HS-5 (cell line): ENCODE measurements at regions not wholly inside any gene's neighbourhood (a gene's known extent, or its start where the extent isn't known, plus 50 kb on each side); places are given as distances from the start of the nearest gene placed in this dataset.

Source experiments
- DNase-seq: peaks from one replicate; pipeline ENCODE4 v3.0.0-alpha.2; 2012; ENCODE audit warnings: low read depth

DNA sequence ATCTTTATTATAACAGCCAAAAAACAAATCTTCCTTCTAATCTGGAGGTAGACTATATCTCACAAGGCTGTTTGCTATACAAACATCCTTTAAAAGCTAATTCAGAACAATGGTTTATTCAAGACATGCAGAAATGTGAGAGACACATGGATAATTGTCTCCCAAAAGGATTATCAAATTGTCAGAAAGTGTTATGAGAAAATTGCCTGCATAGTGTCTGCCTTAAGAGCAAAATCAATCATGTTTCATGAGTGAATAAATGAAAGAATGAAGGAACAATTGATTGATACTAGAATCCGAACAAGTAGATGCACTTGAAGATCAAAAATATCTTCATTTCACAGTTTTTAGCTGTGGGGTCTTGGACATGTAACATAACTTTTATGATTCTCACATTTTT, 621.7 kb upstream of the BOD1L1 start:
- DNase-seq, result no peak

DNA sequence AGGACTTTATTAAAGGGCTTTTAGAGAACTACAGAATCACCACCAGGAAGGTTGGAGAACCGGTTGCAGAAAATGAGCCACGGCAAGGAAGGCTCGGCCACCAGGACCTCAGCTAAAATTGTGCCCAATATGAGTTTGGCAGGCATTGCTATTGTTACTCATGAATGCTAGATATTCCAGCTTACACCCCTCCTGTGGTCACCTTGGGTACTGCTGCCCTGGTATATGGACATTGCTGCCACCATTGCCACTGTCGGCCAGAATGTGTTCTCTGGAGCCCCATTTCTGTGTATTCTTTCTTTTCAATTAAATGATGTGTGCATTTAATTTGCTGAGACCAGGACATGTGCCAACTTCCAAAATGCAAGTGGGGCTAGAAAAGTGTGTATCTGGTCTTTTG, 626.7 kb upstream of the BOD1L1 start:
- DNase-seq, result no peak

DNA sequence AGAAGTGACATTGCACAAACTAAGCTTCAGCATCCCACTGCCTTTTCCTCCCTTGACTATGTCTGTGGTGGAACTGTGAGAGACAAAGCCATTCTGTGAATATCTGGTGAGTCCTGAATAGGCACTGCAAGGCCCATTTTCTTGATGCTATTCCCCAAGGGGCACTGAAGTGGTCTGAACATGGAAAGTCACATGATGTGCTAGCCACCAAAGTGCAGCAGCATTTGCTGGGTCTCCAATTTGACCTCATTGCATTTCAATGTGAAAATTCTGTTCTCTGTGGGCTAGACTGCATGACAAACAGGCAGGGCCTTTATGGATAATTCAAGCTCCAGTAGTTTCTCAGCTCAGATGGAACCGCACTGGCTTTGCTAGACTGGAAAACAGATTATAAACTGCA, 627.4 kb upstream of the BOD1L1 start:
- no peak for DNase-seq

DNA sequence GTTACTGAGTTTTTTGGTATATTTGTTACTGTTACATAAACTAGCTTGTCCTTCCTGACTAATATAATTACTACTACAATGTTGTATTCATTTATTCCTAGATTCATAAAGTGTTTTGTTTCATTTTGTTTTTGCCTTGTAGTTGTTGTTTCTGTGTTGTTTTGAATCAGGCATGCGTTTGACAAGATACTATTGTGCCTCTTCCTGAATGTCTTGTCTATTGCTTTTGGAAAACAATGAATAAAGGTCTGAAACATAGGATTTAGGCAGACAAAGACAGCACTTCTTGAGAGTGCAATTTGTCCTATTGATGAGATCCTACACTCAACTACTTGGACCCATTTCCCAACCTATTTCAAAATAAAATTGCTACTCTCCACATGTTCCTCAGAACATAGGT, 630.4 kb upstream of the BOD1L1 start:
- DNase-seq, result no peak

DNA sequence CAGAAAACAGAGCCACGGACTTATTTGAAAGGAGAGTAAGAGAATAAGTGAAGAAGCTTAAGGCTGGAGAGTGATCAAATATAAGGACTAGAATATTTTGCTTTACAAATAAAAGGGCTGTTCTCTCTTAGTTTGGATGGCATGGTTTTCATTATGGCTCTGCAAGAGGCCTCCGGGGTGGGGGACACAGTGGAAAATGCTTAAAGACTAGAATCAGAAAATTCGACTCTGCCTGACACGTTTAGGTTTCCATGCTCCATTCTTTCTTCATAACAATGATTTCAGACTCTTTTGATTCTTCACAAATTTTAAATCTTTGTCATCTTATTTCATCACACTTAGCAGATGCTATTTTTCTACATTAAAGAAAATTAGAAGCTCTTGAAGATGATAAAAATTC, 632.4 kb upstream of the BOD1L1 start:
- DNase-seq, result no peak

DNA sequence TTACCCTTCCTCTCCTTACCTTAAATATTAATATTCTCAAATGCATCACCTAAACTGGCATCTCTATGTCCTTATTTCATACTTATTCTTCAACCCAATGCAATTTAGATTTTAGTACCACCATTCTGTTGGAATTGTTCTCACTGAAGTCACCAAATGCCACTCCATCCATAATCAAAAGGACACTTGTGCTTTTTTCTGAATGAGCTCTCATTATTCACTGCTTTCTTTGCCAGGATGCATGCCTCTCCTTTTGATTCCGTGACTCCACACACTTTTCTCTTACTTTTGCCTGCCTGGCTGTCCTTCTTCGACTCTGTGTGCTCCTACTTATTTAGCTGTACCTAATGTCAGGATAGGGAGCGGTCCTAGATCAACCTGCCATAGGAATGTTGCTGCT, 633.1 kb upstream of the BOD1L1 start:
- DNase-seq, result no peak

DNA sequence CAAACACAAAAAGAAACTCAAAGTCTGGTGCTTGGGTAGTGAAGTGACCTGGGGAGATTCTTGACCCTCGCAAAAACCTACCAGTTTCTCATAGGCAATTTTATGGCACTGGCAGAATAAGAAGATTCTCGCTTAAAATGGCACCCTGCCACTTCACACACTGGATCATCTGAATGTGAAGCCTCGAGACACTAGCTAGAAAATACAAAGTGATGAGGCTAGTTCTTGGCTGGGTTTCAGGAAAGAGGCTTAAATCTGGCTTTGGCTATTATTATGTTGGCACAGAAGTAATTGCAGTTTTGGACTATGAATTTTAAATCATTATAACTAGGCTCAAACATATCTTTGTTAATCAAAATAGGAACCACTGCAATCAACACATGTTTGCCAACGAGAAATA, 634.7 kb upstream of the BOD1L1 start:
- no peak for DNase-seq

DNA sequence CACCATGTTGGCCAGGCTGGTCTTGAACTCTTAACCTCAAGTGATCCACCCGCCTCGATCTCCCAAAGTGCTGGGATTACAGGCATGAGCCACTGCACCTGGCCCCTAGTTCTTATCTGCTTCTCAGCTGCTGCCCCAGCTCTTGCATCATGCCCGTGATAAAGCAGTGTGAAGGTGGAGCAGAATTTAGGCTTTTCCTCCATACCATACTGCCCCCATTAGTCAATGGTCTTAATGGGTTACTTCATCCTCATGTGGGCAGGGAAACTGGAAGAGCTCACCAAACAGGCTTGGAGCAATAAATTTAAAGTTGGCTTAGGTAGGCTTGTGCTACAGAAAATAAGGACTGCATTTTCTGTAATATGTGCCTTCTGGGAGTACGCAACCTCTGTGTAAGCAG, 636.9 kb upstream of the BOD1L1 start:
- no peak for DNase-seq

DNA sequence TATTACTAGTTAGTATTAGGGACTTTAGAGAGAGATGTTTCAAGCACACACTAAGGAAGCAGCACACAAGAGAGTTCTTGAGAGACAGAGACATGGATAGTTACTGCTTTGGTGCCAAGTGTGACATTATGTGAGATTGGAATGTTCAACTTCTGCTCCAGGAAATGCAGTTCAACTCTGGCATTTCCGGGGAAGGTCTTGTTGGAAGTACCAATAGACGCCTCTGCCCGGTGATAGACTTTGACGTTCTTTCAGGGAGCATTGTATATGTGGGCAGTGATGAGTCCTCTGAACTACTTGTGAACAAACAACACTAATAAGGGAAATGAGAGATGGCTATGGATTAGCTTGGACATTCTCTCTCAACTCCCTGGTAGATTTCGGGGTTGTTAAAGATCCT, 638.1 kb upstream of the BOD1L1 start:
- DNase-seq, result no peak

DNA sequence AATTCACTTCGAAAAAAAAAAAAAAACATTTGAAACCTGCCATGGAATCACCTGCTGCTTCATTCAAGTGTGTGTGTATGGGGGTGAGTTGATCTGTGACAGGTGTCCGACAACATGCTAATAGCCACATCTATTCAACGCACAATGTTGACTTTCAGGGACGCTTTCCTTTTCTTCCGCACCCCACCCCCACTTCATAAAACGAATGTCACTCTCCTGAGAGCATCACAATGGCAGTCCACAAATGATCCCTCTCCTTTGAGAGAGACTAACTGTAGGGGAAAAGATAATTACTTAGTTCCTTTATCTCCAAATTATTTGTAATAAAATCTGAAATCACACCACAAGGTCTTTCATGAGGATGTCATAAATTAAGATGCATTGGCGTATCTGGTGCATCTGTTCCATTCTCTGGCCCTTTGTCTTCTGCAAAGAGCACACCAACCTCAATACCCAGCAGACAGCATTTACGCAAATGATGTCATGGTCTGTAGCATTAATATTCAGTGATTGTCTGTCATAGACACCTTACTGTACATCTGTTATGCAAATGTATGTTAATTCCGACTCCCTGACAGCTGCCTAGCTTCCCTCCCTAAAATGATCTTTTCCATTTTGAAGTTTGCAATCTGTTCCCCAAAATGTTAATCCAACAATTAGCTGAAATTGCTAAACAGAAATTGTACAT, 640.0 kb upstream of the BOD1L1 start:
- DNase-seq, result no peak

DNA sequence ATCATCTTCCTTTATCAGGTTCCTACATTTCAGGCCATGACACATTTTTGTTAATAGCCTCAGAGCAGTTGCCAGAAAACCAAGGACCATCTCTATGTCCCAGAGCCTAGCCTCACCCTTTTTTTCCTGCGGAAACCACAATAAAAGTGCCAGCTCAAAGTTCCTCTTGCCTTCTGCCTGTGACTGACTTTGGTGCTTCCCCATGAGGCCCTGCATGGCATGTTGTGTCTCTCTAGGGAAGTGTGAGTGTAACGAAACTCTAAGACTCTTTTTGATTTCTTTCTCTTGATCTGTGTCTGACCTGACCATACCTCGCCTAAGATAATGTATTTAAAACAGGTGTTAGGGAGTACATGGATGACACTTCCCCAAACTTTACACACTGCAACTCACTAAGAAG, 642.3 kb upstream of the BOD1L1 start:
- DNase-seq, result no peak

DNA sequence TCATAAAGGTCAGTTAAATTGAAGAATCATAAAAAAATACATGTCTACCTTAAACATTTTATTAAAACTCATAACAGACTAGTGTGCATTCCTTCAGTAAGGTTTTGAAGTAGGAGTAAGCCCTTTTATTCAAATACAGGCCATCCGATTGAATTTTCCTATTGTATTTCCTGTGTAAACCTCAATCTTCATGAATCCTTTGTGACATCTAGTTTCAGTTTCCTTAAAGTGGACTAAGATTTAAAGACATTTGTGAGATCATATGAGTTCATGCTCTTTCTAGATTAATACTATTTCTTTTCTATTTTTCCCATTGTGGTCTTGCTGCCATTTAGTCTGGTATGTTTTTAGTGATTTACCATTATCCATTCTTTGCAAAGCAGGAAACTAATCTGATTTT, 644.7 kb upstream of the BOD1L1 start:
- DNase-seq, result no peak

DNA sequence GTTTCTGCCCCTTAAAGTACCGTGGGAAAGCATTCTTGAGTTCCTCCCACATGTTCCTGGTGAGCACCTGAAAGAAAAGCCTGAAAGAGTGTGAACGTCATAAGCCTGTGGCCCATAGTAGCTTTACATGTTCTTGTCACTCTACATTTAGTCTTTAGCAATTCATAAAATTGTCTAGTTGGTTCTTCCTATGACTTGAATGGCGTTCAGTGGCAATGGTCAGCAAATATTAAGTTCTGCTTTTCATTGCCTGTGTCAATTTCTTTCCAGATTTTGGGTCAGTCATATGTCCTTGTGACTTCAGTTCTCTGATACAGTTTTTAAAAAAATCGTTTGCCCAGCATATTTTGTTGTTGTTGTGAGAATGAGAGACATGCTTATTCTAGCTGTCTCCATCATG, 650.0 kb upstream of the BOD1L1 start:
- no peak for DNase-seq

DNA sequence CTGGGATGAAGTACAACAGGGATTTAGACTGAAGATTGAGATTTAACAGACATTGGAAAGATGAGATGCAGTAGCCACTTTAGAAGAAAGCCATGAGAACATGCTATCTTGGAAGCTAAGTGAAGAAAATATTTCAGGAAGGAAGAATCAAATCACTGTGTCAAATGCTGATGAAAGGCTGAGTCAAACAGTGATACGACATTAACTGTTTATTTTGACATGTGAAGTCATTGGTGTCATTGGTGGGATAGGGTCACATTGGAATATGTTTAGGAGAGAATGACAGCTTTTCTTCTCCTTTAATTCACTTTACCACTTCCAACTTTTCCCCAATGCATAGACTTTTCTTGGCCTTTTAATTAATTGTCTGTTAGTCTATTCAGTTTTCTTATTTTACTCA, 653.0 kb upstream of the BOD1L1 start:
- no peak for DNase-seq

DNA sequence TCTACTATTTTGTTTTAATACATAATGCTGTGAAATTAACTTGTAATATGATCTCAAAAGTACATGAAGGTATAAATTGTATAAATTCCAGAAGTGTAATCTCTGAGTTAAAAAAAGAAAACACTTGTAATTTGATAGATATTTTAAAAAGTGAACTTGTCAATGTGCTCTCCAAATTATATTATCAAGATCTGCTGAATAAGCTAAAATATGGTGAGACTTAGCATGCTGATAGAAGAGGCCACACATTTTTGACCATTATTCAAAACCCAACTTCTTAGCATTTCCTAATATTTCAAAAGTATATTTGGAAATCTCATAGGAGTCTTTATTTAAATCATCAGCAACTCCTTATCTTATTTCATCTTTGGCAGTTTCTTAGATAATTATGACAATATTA, 657.1 kb upstream of the BOD1L1 start:
- no peak for DNase-seq

DNA sequence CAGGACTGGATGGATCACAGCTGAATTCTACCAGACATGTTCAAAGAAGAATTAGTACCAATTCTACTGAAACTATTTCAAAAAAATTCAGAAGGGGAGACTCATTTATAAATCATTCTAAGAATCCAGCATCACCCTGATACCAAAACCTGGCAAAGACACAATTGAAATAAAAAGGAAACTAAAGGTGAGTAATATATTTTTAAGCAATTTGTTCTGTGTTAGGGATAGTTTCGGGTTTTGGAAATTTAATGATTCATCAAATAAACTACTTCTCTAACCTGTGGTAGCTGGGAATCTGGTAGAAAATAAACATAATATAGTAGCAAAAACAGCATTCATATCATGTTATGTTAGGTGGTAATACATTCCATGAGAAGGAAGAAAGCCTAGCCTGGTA, 662.2 kb upstream of the BOD1L1 start:
- peak; percentile 36 for DNase-seq

DNA sequence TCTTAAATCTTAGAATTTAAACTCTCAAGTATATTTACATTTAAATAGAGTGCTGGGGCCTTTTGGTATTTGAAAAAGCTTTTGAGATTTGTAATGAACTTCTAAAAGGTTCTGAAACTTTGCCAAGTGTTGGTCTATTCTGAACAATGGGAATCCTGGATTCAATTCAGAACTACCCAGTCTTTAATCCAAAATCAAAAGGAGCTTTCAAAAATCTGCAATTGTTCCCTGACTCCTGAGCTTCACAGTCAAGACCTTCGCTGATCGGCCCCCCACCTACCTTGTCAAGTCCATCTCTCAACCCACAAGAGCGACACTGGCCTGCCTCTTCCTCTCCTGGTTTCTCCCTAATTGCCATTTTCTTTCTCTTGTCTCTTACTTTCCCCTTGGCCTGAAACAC, 666.1 kb upstream of the BOD1L1 start:
- no peak for DNase-seq

DNA sequence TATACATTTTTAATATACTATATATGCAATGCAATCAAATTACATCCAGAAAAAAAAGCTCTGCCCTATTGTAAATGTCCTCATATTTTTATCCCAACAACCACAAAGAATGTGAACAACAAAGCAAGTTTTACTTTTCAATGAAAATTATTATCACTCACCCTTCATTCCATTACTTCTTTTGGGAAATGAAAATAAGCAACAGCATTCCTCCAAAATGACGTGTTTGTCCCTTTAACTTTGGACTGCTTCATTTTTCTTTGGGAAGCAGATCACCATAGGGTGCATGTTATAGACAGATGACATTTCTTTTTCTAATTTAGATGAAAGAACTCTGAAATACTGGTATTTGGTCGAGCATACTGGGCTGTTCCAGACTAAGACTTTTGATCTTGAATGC, 667.1 kb upstream of the BOD1L1 start:
- DNase-seq, result no peak

DNA sequence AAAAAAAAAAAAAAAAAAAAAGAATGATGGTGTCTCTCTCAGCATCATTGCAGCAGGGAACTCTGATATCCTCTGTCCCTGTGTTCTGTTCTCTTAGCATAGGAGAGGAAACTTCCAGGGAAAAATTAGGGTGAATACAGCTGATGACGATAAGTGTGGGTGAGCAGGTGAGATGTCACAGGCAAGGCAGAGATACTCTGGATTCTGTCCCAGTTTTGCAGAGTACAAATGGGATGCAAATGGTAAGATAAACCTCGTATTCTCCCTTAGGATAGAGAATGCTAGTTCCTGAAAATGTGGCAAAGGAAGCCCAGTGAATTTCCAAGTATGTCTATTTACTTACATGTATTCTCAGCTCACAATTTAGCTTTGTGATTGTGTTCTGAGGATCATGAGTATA, 671.6 kb upstream of the BOD1L1 start:
- no peak for DNase-seq

DNA sequence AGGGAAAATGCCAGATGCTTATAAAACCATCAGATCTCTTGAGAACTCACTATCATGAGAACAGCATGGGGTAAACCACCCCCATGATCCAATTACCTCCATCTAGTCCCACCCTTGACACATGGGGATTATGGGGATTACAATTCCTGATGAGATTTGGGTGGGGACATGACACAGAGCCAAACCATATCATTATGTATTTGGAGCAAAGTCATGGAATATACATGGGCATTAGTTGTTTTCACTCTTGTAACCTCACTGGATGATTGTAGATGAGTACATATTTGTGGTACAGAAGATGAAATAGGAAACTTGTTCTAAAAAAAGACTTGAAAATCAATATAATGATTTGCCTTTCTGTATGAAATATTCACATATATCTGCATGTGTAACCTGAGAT, 674.5 kb upstream of the BOD1L1 start:
- DNase-seq, result no peak

DNA sequence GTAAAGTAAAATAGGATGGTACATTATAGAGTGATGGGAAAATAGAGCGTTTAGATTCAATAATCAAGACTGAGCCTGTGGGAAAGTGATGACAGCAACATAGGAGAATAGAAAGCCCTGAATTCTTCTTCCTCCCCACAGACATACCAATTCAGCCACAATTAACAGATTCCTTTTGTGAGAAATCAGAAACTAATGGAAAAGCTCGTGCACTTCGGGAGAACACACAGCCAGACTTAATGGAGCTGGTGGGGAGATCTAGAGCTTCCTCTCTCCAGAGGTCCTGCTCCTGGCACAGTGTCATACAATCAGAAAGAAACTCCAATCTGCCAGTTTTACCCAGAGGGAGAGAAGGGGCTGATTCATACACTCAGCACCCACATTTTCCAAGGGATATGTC, 676.3 kb upstream of the BOD1L1 start:
- DNase-seq, result no peak

DNA sequence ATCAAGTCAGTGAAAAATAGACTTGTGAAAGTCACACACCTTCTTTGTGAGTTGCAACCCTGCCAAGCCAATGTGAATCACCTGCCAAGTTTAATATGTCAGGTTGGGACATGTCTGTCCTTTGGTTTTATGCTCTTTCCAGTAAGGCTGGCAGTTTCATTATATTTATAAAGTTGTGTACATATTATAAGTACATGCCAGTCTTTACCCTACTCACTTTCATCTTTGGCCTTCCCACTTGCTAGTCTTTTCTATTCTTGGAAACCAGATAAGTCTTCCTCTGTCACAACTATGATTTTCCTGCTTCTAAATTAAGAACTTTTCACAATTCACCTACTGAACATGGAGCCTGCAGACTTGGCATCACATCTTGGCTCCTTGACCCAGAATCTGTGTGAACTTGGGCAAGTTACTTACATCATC, 680.7 kb upstream of the BOD1L1 start:
- no peak for DNase-seq

DNA sequence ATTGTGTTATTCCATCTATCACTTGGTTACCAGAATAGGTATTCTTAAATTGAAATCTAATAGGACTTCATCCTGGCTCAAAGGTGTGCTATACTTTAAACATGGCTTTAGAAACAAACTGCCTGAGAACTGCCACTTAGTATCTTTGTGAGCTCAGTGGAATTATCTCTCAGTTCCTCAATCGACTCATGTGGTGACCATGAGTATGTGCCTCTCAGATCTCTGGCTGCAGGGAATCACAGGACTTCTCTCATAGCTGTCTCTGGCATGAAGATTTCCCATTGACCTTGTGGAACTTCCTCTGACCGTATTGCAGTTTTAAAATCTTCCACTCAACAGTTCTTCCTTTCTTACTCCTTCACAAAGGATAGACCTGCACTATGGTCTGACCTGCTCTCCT, 681.9 kb upstream of the BOD1L1 start:
- DNase-seq, result no peak

DNA sequence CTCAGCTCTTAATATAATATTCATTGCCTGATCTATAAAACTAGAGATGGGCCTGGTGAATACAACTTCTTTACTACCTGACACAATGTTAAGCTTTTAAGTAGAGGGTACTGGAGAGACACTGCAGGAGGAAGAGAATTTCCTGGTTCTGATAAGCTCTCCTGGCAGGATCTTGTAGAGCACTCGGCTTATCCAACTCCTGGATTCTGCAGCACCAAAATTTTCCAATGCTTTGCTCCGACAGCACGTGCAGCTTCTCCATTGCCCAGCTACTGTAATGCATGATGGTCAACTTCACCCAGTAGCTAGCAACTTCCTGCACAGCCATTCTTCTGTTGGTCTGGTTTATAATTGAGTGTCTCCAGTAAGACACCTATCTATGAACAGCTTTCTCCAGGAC, 686.2 kb upstream of the BOD1L1 start:
- no peak for DNase-seq

DNA sequence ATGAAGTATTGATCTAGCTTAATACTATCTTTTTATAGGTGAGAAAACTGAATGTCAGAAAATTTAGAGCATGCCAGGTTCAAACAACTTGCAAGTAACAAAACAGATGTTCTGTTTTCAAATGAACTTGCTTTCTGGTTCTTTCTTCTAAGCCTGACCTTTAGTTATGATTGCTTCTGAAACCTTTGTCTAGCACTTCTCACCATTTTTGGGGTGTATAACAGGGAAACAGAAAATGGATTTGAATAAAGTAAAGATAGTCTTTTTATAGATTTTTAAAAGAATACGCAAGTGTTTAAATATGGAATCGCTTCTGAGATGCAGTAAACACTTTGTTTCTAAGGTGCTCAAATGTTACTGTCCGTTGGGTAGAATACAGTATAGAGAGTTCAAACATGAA, 687.2 kb upstream of the CPEB2 start:
- no peak for DNase-seq
